ENCODE measurements at regions not wholly inside any gene's neighbourhood (a gene's known extent, or its start where the extent isn't known, plus 50 kb on each side); places are given as distances from the start of the nearest gene placed in this dataset.

DNA sequence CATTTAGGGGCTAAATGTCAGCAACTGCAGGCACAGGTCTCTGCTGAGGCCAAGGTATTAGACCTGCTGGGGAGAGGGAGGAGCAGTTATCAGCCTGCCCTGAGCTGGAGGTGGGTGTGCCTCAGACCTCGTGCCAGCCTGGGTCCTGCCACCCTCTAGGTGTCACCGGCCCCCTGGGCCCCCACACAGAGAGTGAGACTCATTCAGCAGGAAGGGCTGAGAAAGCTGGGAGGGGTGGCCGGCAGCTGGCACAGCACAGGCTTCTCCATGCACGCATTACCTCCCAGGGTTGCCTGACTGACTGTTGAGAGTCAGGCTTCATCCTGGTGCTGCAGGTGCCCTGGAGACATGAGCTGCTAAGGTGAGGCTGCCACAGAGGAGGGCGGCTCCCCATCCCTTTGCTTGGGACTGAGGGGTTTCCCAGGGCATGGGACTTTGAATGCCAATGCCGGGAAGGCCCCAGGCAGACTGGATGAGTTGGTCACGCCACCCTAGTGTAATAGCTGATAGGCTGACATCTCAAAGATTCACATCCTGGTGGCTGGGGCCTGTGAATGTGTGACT is 75.3 kb upstream of the C14orf180 start:
- in situ Hi-C loops (cut with MboI; ENCODE audit: low pct_unique_long_range_greater_than_20kb in 2 of 9, low sequenced_read_pairs in 9 of 9, unreplicated experiment in 9 of 9), result no loop called here
- 10 to 100% (median 78%) methylated on average over 1 to 5 of the region's 7 CpGs; no CpG with 5 or more reads in 6 of the 10 experiments for WGBS, 10 experiments
- H3K4me3 ChIP-seq, result no peak overlapping the region
- ATAC-seq (replicated peaks in 6 of 8), result no peak
- peaks cover 18 to 25% of the 10 kb centered on the region in 2 donors for H3K4me1 ChIP-seq (replicated peaks in 1 of 2)
- H3K27ac ChIP-seq, result no peak overlapping the region

DNA sequence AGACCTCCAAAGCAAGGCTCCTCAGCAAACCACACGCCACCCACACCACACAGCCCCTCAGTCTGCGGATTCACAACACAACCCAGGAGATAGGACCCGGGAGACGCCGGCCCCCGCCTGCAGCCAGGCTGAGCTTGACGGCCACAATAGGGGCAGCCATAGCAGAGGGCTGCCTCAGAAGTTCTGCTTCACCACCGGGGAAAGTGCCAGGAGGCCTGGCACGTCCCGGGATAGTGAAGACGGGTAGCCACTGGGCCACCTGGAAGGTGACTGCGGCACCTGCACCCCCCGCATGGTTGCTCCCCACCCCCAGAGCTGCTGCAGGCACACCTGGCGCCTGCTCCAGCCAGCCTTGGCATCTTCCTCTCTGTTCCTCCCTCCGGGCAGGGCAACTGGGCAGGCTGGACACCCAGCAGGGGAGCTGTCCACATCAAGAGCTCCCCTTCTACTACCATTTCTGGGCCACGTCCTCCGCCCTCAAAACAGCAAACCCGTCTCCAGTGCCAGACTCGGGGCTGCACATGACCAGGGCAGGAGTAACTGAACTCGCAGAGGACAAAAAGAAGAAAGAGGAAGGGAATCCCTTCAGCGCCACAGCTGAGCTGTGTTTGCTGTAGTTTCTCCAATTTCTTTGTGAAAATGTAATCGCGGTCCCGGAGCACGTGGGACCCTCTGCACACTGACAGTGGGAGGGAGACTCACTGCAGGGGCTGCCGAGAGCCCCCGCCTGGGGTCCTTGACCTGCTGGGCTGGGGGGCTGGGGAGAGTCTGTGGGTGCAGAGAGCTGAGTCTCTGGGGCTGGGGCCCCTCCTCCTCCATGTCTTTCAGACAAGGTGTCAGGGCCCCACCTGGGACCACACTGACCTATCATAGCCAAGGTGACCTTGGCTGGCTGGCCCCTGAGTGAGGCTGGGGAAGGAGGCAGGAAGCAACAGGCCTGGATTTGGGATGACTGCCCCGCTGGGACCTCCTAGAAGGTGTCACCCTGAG is 74.2 kb upstream of the C14orf180 start:
- in situ Hi-C loops (cut with MboI; ENCODE audit: low pct_unique_long_range_greater_than_20kb in 2 of 9, low sequenced_read_pairs in 9 of 9, unreplicated experiment in 9 of 9), result no loop called here
- ATAC-seq (replicated peaks in 6 of 8), result no peak
- no peak overlapping the region for H3K27ac ChIP-seq

DNA sequence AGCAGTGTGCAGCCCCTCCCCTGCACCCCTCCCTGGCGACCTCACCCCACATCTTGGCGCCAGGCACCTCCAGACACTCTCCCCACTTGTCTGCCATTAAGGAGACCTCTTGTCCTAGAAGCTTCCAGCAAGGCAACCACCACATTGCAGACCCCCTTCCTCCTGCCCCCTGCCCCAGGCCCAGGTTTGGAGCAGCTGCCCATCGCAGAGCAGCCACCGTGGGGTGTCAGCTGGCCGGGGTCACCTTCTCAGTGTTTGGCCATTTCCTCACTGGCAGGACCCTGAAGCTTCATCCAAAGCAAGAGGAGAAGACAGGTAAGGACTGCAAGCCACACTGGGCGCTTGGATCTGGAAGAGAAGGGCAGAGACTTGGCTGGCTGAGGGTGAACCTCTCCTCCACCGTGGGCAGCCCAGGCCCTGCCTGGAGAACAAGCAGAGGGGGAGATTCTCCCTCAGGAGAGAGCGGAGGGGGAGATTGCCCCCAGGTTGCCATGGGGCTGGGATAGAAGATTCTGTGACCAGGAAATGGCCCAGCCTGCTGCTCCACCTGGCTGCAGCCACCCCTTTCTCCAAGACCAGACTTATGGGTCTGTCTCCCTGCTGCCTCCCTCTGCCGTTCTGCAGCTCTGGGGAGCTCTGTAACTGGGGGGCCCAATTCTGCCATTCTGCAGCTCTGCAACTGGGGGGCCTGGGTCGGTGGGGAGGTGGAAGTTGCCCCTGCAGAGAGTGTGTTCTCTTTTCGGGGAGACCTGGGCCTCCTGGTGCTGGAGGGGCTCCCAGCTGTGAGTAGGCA is 72.9 kb upstream of the C14orf180 start:
- in situ Hi-C loops (cut with MboI; ENCODE audit: low pct_unique_long_range_greater_than_20kb in 2 of 9, low sequenced_read_pairs in 9 of 9, unreplicated experiment in 9 of 9), result no loop called here
- 83 to 100% methylated on average over 1 of the region's 11 CpGs; no CpG with 5 or more reads in 8 of the 10 experiments for WGBS, 10 experiments
- Histone ChIP-seq H3K27ac (no peak overlapping the region), H3K4me1 (replicated peaks in 1 of 2) (peaks cover 17 to 18% of the 10 kb centered on the region in 2 donors), H3K4me3 (no peak overlapping the region)
- ATAC-seq (replicated peaks in 6 of 8), result peak in 1 of 8 experiments; percentile 48

More for the DNA sequence above, 74.2 kb upstream of the C14orf180 start:
- WGBS, 10 experiments, result 45 to 100% (median 65%) methylated on average over 1 to 8 of the region's 28 CpGs; no CpG with 5 or more reads in 4 of the 10 experiments
- H3K4me3 ChIP-seq, result no peak overlapping the region
- peaks cover 18 to 24% of the 10 kb centered on the region in 2 donors for H3K4me1 ChIP-seq (replicated peaks in 1 of 2)

DNA sequence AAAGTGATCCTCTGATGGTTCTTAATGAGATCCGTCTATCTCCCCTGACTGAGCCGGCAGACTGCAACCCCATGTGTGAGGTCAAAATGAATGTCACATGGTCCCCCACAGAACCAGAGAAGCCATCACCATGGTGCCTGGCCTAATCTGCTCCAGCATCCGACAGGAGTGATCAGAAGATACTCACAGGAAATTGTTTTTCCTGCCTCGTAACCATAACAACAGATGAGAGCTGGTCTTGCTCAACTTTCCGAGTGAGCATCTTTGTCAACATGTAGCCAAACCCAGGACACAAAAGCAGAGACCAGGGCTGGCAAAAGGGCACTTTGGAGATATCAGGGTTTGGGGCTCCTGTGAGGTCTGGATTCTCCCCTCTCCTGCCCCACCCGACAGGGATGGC is 72.1 kb upstream of the C14orf180 start:
- Histone ChIP-seq H3K4me1 (replicated peaks in 1 of 2) (peaks cover 17 to 18% of the 10 kb centered on the region in 2 donors), H3K4me3 (no peak overlapping the region), H3K27ac (no peak overlapping the region)
- in situ Hi-C loops (cut with MboI; ENCODE audit: low pct_unique_long_range_greater_than_20kb in 2 of 9, low sequenced_read_pairs in 9 of 9, unreplicated experiment in 9 of 9), result no loop called here
- WGBS, 10 experiments, result 10 to 86% (median 63%) methylated on average over 1 to 4 of the region's 6 CpGs; no CpG with 5 or more reads in 3 of the 10 experiments
- ATAC-seq (replicated peaks in 6 of 8), result peak in 3 of 8 experiments; percentile 42 to 85 (median 82)

DNA sequence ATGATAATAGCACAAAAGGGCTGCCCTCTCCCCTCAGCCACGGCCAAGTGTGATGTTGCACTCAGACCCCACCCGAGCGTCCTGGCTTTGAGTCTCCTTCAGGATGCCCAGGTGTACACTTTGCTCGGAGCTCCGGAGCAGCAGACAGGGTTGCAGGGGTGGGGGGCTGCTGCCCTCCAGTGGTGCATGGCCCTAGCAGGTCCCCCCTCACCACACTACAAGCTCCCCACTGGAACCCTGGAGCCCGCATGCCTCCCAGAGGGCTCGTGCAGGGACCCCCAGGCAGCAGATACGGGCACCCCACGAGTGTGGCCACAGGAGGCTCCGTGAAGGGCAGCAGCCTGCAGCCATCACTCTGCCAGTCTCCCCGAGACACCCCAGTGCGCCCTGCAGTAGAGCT is 69.9 kb upstream of the C14orf180 start:
- in situ Hi-C loops (cut with MboI; ENCODE audit: low pct_unique_long_range_greater_than_20kb in 2 of 9, low sequenced_read_pairs in 9 of 9, unreplicated experiment in 9 of 9), result no loop called here
- peak in 3 of 8 experiments; percentile 34 to 54 (median 45) for ATAC-seq (replicated peaks in 6 of 8)
- H3K4me3 ChIP-seq, result no peak overlapping the region
- H3K4me1 ChIP-seq (replicated peaks in 1 of 2), result peaks cover 17 to 18% of the 10 kb centered on the region in 2 donors
- no peak overlapping the region for H3K27ac ChIP-seq
- 0 to 100% (median 78%) methylated on average over 2 to 7 of the region's 12 CpGs; no CpG with 5 or more reads in 3 of the 10 experiments for WGBS, 10 experiments

DNA sequence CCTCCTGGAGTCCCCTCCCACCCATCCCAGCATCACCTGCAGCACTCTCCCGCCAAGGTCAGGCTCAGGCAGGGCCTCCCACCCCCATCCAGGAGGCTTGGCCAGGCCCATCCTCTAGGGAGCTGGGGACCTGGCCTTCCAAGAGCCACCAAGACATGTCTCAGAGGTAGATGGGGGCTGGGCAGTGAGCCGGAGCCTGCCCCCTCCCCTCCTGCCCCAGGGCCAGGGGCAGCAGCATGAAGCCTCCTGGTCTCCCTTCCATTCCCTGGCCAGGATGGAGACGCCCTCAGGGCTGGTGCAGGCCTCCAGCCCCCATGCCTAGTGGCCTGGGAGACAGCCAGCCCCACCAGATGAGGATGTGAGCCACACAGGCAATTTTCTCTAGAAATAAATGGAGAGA is 69.3 kb upstream of the C14orf180 start:
- no peak overlapping the region for H3K4me3 ChIP-seq
- in situ Hi-C loops (cut with MboI; ENCODE audit: low pct_unique_long_range_greater_than_20kb in 2 of 9, low sequenced_read_pairs in 9 of 9, unreplicated experiment in 9 of 9), result no loop called here
- 60% methylated on average over 1 of the region's 3 CpGs; no CpG with 5 or more reads in 8 of the 10 experiments for WGBS, 10 experiments
- H3K4me1 ChIP-seq (replicated peaks in 1 of 2), result peaks cover 17 to 18% of the 10 kb centered on the region in 2 donors
- H3K27ac ChIP-seq, result peak overlapping the region in 1 of 2 donors; percentile 36
- peak in 3 of 8 experiments; percentile 24 to 39 (median 29) for ATAC-seq (replicated peaks in 6 of 8)

DNA sequence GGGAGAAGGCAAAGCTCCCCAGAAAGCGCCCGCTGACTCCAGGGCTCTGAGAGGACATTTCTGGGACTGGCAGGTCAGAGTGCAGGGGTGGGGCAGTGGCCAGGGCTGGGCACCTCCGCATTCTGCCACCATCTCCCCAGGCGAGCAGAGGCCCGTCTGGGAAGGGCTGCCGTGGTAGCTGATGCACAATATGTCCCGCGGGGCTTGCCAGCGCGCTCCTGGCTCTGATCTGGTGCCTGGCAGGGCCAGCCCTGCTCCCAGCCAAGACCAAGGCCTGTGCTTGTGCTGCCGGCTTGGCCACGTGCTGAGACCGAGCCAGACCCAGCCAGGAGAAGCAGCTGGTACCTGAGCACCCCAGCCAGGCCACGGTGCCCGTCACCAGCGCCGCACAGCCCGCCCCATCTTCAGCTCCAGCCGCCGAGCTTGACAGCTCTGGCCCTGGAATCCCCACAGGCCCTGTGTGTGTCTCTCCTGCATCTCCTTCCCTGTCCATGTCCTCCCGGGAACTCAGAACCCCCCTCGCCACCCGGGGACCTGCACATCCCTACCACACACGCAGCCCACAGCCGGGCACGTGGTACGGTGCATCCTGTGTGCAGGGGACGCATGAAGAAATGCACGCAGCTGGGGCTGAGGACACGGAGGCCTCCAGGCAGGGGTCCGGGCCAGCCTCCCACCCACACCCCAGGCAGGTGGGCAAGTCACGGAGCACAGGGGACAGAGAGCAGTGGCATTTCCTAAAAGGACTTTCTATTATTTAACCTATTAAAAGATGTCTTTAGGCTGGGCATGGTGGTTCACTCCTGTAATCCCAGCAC is 68.6 kb upstream of the C14orf180 start:
- 80 to 87% methylated on average over 2 to 9 of the region's 32 CpGs; no CpG with 5 or more reads in 8 of the 10 experiments for WGBS, 10 experiments
- H3K4me1 ChIP-seq (replicated peaks in 1 of 2), result peaks cover 13 to 17% of the 10 kb centered on the region in 2 donors
- no peak overlapping the region for H3K27ac ChIP-seq
- H3K4me3 ChIP-seq, result no peak overlapping the region
- in situ Hi-C loops (cut with MboI; ENCODE audit: low pct_unique_long_range_greater_than_20kb in 2 of 9, low sequenced_read_pairs in 9 of 9, unreplicated experiment in 9 of 9), result no loop called here
- ATAC-seq (replicated peaks in 6 of 8), result peak in 2 of 8 experiments; percentile 27 to 30

DNA sequence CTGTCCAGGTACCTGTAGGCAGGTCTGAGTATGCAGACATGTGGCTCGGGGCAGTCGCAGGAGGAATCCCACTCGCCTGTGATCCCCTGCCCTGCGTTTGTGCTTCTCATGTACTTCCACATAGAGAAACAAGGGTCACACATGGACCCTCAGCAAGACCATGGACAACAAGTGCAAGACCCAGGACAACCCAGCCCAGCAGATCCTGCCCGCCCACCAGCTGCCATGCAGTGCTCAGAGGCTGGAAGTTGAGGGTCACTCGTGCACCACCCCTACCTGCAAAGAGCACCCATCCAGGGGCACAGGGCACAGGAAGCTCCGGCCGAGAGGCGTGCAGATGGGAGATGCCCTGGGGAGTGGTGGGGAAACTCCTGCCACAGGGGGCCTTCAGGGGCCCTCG is 67.5 kb upstream of the C14orf180 start:
- in situ Hi-C loops (cut with MboI; ENCODE audit: low pct_unique_long_range_greater_than_20kb in 2 of 9, low sequenced_read_pairs in 9 of 9, unreplicated experiment in 9 of 9), result no loop called here
- no peak for ATAC-seq (replicated peaks in 6 of 8)
- Histone ChIP-seq H3K27ac (no peak overlapping the region), H3K4me1 (replicated peaks in 1 of 2) (peaks cover 13 to 14% of the 10 kb centered on the region in 2 donors), H3K4me3 (no peak overlapping the region)
- WGBS, 10 experiments, result 60 to 100% methylated on average over 2 to 3 of the region's 10 CpGs; no CpG with 5 or more reads in 8 of the 10 experiments

DNA sequence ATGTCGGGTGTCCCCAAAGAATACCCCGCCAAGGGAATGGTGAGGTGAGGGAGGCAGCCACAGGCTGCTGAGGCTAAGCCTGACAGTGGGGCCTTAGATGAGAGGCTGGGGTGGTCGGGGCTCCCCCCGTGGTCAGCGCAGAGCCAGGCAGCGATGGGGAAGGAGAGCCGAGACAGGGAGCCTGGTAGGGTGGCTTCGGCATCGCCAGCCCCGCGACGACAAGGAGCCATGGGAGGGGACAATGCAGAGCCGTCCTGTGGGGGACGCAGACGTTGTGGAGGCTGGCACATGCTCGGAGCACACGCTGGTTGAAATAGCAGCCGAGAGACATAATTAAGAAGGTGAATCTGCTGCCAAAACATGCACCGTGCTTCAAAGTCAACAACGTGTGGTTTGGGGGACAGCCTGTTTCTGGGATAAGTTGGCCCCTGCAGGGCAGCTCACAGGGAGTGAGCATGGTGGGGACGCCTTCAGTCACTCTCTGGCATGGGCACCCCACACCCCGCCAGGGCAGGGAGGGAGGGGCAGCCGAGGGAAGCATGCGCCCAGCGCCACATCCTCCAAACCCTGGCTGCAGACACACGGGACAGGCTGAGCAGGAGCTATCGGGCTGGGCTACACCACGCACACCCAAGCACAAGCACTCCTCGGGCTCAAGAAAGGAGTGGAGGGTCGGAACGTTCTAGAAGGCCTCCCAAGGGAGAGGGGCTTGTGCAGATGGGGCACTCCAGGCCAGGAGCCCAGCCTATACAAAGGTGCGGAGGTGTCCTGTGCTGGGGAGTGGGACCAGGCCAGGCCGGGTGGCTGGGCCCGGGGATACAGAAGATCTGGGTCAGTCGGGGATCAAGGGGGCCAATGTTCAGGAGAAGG is 66.6 kb upstream of the C14orf180 start:
- 40 to 80% (median 53%) methylated on average over 1 to 7 of the region's 35 CpGs; no CpG with 5 or more reads in 6 of the 10 experiments for WGBS, 10 experiments
- in situ Hi-C loops (cut with MboI; ENCODE audit: low pct_unique_long_range_greater_than_20kb in 2 of 9, low sequenced_read_pairs in 9 of 9, unreplicated experiment in 9 of 9), result no loop called here
- no peak for ATAC-seq (replicated peaks in 6 of 8)
- Histone ChIP-seq H3K27ac (no peak overlapping the region), H3K4me1 (replicated peaks in 1 of 2) (peaks cover 10 to 13% of the 10 kb centered on the region in 2 donors), H3K4me3 (no peak overlapping the region)

DNA sequence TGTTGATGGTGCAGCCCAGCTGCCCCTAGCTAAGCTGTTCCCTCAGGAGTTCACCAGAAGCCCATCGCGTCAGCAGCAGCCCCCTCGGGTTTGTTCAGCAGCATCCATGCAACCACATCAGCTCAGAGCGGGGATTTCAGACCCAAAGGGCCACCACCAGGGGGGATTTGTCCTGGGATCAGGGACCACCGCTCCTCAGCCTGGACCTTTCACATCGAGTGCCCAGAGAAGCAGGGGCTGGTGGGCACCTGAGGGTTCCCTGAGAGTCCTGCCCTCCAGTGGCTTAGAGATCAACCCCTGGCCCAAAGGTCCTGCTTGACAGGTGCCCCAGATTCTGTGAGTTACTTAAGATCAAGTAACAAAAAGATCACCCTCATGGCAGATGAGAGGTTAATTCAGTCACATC is 65.9 kb upstream of the C14orf180 start:
- WGBS, 10 experiments, result 40 to 93% (median 72%) methylated on average over 1 to 3 of the region's 6 CpGs; no CpG with 5 or more reads in 6 of the 10 experiments
- no peak for ATAC-seq (replicated peaks in 6 of 8)
- no peak overlapping the region for H3K27ac ChIP-seq
- H3K4me3 ChIP-seq, result no peak overlapping the region
- peaks cover 10 to 13% of the 10 kb centered on the region in 2 donors for H3K4me1 ChIP-seq (replicated peaks in 1 of 2)
- in situ Hi-C loops (cut with MboI; ENCODE audit: low pct_unique_long_range_greater_than_20kb in 2 of 9, low sequenced_read_pairs in 9 of 9, unreplicated experiment in 9 of 9), result no loop called here

DNA sequence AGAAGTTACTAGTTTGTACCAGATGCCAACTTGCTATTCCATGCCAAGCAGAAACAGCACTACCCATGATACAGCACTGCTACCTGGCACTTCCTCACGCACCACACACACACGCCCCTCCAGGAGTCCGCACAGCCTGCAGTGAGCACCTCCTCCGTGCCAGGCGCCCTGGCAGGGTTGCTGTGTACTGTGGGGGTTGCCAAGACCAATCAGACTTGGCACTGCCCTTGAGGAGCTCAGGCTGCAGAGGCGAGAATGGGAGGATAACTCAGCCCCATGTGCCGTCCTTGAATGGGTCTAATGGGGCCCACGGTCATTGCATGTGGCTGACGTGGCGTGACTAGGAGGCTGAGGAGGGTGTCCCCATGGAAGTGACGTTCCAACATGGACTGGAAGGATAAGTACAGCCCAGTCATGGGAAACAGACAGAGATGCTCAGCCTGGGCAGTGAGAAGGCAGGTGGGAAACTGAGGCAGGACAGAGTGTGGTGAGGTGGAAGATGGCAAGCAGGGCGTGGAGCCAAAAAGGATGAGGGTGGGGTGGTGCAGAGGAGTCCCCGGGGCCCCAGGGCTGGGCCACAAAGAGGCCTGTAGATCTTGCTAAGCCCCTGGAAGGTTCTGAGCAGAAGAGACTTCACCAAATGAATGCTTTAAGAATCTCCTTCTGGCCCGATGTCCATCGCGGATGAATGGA is 65.3 kb upstream of the C14orf180 start:
- H3K4me1 ChIP-seq (replicated peaks in 1 of 2), result peaks cover 10 to 13% of the 10 kb centered on the region in 2 donors
- ATAC-seq (replicated peaks in 6 of 8), result no peak
- no peak overlapping the region for H3K27ac ChIP-seq
- H3K4me3 ChIP-seq, result no peak overlapping the region
- 33 to 93% (median 75%) methylated on average over 4 to 10 of the region's 16 CpGs; no CpG with 5 or more reads in 4 of the 10 experiments for WGBS, 10 experiments
- in situ Hi-C loops (cut with MboI; ENCODE audit: low pct_unique_long_range_greater_than_20kb in 2 of 9, low sequenced_read_pairs in 9 of 9, unreplicated experiment in 9 of 9), result no loop called here

All from motor neuron (in vitro differentiated cells).